SU-DHL-6 (cell line): ENCODE measurements at regions not wholly inside any gene's neighbourhood (a gene's known extent, or its start where the extent isn't known, plus 50 kb on each side); places are given as distances from the start of the nearest gene placed in this dataset.

Experiments
- EZH2phosphoT487 ChIP-seq: fragments of 200-600 bp; sonication (generic), shearing (Covaris generic); conservative IDR thresholded peaks from 2 replicates; pipeline ENCODE4 v1.6.1; 2018; ENCODE audit warnings: mild to moderate bottlenecking, antibody characterized with exemption, low read length, moderate library complexity, mixed read lengths
- TF ChIP-seq, protein P1 (sequence below): fragments of 200-600 bp; sonication (generic); IDR thresholded peaks from one replicate; pipeline ENCODE4 v1.5.1; 2017; ENCODE audit warnings: antibody characterized with exemption, mild to moderate bottlenecking, low read length, moderate library complexity; ENCODE audit not compliant: insufficient read depth, poor library complexity, severe bottlenecking

DNA sequence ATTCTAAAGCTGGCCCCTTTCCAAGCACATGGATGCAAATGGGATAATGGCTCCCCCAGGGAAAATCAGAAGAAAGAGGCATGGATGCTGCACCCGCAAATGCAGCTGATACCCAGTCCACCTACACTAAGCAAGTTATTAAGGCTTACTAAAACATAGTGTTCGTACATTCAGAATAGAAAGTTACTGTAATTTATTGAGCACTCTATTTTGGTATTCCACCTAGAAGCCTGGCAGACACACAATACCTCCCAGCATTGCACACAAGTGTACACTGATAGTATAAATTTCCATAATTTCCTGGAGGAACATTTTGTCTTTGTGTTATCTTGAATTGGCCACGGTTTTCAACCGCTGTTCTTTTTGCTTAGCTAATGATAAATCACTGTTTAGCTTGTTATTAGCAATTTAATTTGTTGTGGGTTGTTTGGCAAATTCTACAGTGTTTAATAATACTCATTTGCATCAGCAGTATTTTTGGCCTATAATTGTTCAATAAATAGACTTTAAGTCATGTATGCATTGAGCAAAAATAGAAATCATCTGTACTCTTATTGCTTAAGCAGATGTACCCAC lies 94.5 kb upstream of the MRI1 start:
- TF ChIP-seq, protein P1, sequence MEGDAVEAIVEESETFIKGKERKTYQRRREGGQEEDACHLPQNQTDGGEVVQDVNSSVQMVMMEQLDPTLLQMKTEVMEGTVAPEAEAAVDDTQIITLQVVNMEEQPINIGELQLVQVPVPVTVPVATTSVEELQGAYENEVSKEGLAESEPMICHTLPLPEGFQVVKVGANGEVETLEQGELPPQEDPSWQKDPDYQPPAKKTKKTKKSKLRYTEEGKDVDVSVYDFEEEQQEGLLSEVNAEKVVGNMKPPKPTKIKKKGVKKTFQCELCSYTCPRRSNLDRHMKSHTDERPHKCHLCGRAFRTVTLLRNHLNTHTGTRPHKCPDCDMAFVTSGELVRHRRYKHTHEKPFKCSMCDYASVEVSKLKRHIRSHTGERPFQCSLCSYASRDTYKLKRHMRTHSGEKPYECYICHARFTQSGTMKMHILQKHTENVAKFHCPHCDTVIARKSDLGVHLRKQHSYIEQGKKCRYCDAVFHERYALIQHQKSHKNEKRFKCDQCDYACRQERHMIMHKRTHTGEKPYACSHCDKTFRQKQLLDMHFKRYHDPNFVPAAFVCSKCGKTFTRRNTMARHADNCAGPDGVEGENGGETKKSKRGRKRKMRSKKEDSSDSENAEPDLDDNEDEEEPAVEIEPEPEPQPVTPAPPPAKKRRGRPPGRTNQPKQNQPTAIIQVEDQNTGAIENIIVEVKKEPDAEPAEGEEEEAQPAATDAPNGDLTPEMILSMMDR, result no peak
- no peak for TF ChIP-seq EZH2phosphoT487
